Fibroblast of lung (primary cell): ENCODE measurements at regions not wholly inside any gene's neighbourhood (a gene's known extent, or its start where the extent isn't known, plus 50 kb on each side); places are given as distances from the start of the nearest gene placed in this dataset.

Experiments used
- DNase-seq, 2 donors: peaks; one replicate each; pipeline versions ENCODE4 v3.0.0 to v3.0.0-alpha.2; 2010; ENCODE audit warnings: low read depth in 2 of 2
- H2AFZ ChIP-seq: 2 replicates; pipeline ENCODE4 v1.5.1; 2012; ENCODE audit warnings: low read length, control low read depth, inconsistent platforms
- H3K27ac ChIP-seq: 2 replicates; pipeline ENCODE4 v1.5.1; 2011; ENCODE audit warnings: low read length, control low read depth; ENCODE audit not compliant: insufficient read depth
- H3K27me3 ChIP-seq: 2 replicates; pipeline ENCODE4 v1.5.1; 2011; ENCODE audit warnings: mild to moderate bottlenecking, low read length; ENCODE audit not compliant: control insufficient read depth, insufficient read depth
- H3K36me3 ChIP-seq: 2 replicates; pipeline ENCODE4 v1.5.1; 2011; ENCODE audit warnings: low read length; ENCODE audit not compliant: control insufficient read depth, insufficient read depth
- H3K4me1 ChIP-seq: 2 replicates; pipeline ENCODE4 v1.5.1; 2011; ENCODE audit warnings: low read length; ENCODE audit not compliant: control insufficient read depth, insufficient read depth; ENCODE audit errors: extremely low read depth
- H3K4me2 ChIP-seq: 2 replicates; pipeline ENCODE4 v1.5.1; 2011; ENCODE audit warnings: low read length, control low read depth; ENCODE audit not compliant: insufficient read depth; ENCODE audit errors: extremely low read depth
- H3K4me3 ChIP-seq, 4 experiments: fragments of 200-600 bp in 1 of 4; sonication (generic) in 1 of 4; replicated peaks in 1 of 4; 2 replicates each; pipeline ENCODE4 v1.5.1; 2011 to 2016; ENCODE audit warnings: low read length in 4 of 4, low read depth in 3 of 4, mild to moderate bottlenecking in 3 of 4, control low read depth in 2 of 4, inconsistent platforms in 1 of 4, mixed read lengths in 1 of 4; ENCODE audit not compliant: insufficient read depth in 1 of 4; ENCODE audit errors: control extremely low read depth in 1 of 4
- H3K79me2 ChIP-seq: 2 replicates; pipeline ENCODE4 v1.5.1; 2012; ENCODE audit warnings: mild to moderate bottlenecking, low read length, inconsistent platforms; ENCODE audit not compliant: control insufficient read depth, insufficient read depth
- H3K9ac ChIP-seq: 2 replicates; pipeline ENCODE4 v1.5.1; 2011; ENCODE audit warnings: mild to moderate bottlenecking, low read length, control low read depth; ENCODE audit not compliant: insufficient read depth
- H3K9me3 ChIP-seq: 2 replicates; pipeline ENCODE4 v1.5.1; 2012; ENCODE audit warnings: low read depth, low read length; ENCODE audit not compliant: control insufficient read depth, insufficient read depth
- H4K20me1 ChIP-seq: 2 replicates; pipeline ENCODE4 v1.5.1; 2011; ENCODE audit warnings: low read length; ENCODE audit not compliant: control insufficient read depth, insufficient read depth; ENCODE audit errors: extremely low read depth
- EZH2 ChIP-seq: IDR thresholded peaks from 2 replicates; pipeline ENCODE4 v1.5.1; 2012; ENCODE audit warnings: low read length, control low read depth, mild to moderate bottlenecking; ENCODE audit errors: missing control alignments
- TF ChIP-seq, protein P1 (sequence below), 2 donors: IDR thresholded peaks in 1 of 2; conservative IDR thresholded peaks in 1 of 2; 1 replicate in 1 of 2; 2 replicates in 1 of 2; pipeline ENCODE4 v1.5.1; 2011 to 2012; ENCODE audit warnings: low read length in 2 of 2, control low read depth in 1 of 2, inconsistent platforms in 1 of 2, low read depth in 1 of 2, mild to moderate bottlenecking in 1 of 2

- no peaks in the 10 kb centered on the region for H3K79me2 ChIP-seq
- H2AFZ ChIP-seq = no peak overlapping the region
- no peak overlapping the region for H3K9ac ChIP-seq
- peak; percentile 47 to 67 for DNase-seq
- no peak for TF ChIP-seq EZH2
- TF ChIP-seq, protein P1, sequence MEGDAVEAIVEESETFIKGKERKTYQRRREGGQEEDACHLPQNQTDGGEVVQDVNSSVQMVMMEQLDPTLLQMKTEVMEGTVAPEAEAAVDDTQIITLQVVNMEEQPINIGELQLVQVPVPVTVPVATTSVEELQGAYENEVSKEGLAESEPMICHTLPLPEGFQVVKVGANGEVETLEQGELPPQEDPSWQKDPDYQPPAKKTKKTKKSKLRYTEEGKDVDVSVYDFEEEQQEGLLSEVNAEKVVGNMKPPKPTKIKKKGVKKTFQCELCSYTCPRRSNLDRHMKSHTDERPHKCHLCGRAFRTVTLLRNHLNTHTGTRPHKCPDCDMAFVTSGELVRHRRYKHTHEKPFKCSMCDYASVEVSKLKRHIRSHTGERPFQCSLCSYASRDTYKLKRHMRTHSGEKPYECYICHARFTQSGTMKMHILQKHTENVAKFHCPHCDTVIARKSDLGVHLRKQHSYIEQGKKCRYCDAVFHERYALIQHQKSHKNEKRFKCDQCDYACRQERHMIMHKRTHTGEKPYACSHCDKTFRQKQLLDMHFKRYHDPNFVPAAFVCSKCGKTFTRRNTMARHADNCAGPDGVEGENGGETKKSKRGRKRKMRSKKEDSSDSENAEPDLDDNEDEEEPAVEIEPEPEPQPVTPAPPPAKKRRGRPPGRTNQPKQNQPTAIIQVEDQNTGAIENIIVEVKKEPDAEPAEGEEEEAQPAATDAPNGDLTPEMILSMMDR (conservative IDR thresholded peaks at IDR 0.05 in 1 of 2, IDR thresholded peaks at IDR 0.05 in 1 of 2; ENCODE audit: low read depth in 1 of 2, low read length in 2 of 2) = no peak
- no peak overlapping the region for H3K27ac ChIP-seq
- no peaks in the 10 kb centered on the region for H3K9me3 ChIP-seq
- no peaks in the 10 kb centered on the region for H3K4me1 ChIP-seq
- H3K36me3 ChIP-seq = no peaks in the 10 kb centered on the region
- no peak overlapping the region for H3K4me2 ChIP-seq
- no peaks in the 10 kb centered on the region for H3K27me3 ChIP-seq
- no peak overlapping the region for H3K4me3 ChIP-seq
- no peaks in the 10 kb centered on the region for H4K20me1 ChIP-seq
These were observed 126.9 kb downstream of the KATNIP start for GRCh38 chr16:27676839-27677238.

DNA sequence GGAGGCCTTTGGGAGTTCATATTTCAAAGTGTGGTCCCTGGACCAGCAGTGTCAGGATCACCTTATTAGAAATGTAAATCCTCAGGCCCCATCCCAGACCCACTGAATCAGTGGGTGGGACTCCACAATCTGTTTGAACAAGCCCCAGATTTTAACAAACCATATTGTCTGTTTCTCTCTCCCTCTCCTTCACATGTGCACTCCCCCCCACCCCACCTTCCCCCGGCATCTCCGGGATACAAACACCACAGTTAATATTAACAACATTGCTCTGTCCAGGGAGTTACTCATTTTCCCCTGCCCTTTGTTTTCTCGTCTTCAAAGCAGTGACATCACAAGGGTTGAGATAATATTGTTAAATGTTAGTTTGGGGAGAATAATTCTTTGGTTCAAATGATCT is 127.3 kb downstream of the KATNIP start:
- H2AFZ ChIP-seq = no peak overlapping the region
- H3K9me3 ChIP-seq = no peaks in the 10 kb centered on the region
- no peak overlapping the region for H3K27ac ChIP-seq
- H3K4me3 ChIP-seq = no peak overlapping the region
- no peaks in the 10 kb centered on the region for H3K4me1 ChIP-seq
- no peaks in the 10 kb centered on the region for H3K79me2 ChIP-seq
- H3K4me2 ChIP-seq = no peak overlapping the region
- no peaks in the 10 kb centered on the region for H3K27me3 ChIP-seq
- DNase-seq = peak; percentile 5 to 42
- no peaks in the 10 kb centered on the region for H3K36me3 ChIP-seq
- H4K20me1 ChIP-seq = no peaks in the 10 kb centered on the region
- TF ChIP-seq EZH2 = no peak
- TF ChIP-seq, protein P1 (conservative IDR thresholded peaks at IDR 0.05 in 1 of 2, IDR thresholded peaks at IDR 0.05 in 1 of 2; ENCODE audit: low read depth in 1 of 2, low read length in 2 of 2) = no peak
- no peak overlapping the region for H3K9ac ChIP-seq

GRCh38 chr16:27678955-27679354 is 129.0 kb downstream of the KATNIP start:
- H2AFZ ChIP-seq = no peak overlapping the region
- no peaks in the 10 kb centered on the region for H3K27me3 ChIP-seq
- no peaks in the 10 kb centered on the region for H3K9me3 ChIP-seq
- H3K79me2 ChIP-seq = no peaks in the 10 kb centered on the region
- H4K20me1 ChIP-seq = no peaks in the 10 kb centered on the region
- no peak overlapping the region for H3K27ac ChIP-seq
- H3K36me3 ChIP-seq = no peaks in the 10 kb centered on the region
- DNase-seq = peak in 1 of 2 donors; percentile 29
- TF ChIP-seq EZH2 = no peak
- TF ChIP-seq, protein P1 (conservative IDR thresholded peaks at IDR 0.05 in 1 of 2, IDR thresholded peaks at IDR 0.05 in 1 of 2; ENCODE audit: low read depth in 1 of 2, low read length in 2 of 2) = no peak
- H3K9ac ChIP-seq = no peak overlapping the region
- no peaks in the 10 kb centered on the region for H3K4me1 ChIP-seq
- H3K4me2 ChIP-seq = no peak overlapping the region
- no peak overlapping the region for H3K4me3 ChIP-seq
